ENCODE measurements at regions not wholly inside any gene's neighbourhood (a gene's known extent, or its start where the extent isn't known, plus 50 kb on each side); places are given as distances from the start of the nearest gene placed in this dataset.
A peak's percentile ranks its signal among the peaks of the same experiment; 100 is the strongest.

DNA sequence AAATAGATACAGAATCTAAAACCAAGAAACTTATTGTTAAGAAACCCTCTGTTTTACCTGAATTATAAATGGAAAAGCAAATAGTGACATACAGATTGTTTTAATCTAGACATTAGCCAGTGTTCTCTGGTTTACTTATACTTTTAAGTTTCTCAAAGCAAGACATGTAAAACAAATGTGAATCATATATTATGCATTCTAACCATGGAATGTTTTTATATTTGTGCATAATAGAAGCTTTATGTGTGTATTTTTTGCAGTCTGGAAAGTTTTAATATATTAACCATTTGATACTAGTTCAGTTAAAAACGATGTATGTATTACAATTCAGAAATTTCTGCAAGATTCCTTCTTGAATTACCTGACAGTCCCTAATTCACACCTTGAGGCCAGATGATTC, 150.6 kb upstream of the TMEM72 start:
- no peak for DNase-seq (ENCODE audit: extremely low read depth, low read depth)
- no peak overlapping the region for H3K4me3 ChIP-seq (replicated peaks; ENCODE audit: low read depth, low read length)
- TF ChIP-seq, protein P1, sequence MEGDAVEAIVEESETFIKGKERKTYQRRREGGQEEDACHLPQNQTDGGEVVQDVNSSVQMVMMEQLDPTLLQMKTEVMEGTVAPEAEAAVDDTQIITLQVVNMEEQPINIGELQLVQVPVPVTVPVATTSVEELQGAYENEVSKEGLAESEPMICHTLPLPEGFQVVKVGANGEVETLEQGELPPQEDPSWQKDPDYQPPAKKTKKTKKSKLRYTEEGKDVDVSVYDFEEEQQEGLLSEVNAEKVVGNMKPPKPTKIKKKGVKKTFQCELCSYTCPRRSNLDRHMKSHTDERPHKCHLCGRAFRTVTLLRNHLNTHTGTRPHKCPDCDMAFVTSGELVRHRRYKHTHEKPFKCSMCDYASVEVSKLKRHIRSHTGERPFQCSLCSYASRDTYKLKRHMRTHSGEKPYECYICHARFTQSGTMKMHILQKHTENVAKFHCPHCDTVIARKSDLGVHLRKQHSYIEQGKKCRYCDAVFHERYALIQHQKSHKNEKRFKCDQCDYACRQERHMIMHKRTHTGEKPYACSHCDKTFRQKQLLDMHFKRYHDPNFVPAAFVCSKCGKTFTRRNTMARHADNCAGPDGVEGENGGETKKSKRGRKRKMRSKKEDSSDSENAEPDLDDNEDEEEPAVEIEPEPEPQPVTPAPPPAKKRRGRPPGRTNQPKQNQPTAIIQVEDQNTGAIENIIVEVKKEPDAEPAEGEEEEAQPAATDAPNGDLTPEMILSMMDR (IDR thresholded peaks at IDR 0.05; ENCODE audit: low read depth, low read length, missing control alignments), result no peak

- peak; percentile 50 for DNase-seq (ENCODE audit: extremely low read depth, low read depth)
- TF ChIP-seq, protein P1 (IDR thresholded peaks at IDR 0.05; ENCODE audit: low read depth, low read length, missing control alignments), result no peak
Measured at GRCh38 chr10:44761076-44761475, 150.1 kb upstream of the TMEM72 start.

DNA sequence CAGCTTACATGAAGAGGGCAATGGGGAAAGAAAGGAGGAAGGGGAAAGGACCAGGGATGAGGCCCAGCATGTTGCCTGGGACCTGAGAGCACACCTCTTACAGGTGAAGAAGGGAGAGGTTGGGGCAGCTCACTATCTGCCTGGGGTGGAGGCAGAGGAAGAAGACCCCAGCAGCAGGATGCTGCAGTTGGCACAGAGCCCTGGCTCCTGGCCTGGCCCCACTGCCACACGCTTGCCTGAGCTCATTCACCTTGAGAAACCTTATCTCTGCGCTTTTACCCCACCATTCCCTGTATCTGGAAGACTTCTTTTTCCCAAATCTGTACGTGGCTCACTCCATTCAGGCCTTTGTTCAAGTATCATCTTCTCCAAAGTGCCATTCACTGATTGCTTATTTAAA, 147.8 kb upstream of the TMEM72 start:
- TF ChIP-seq, protein P1 (IDR thresholded peaks at IDR 0.05; ENCODE audit: low read depth, low read length, missing control alignments), result no peak
- no peak for DNase-seq (ENCODE audit: extremely low read depth, low read depth)
- no peak overlapping the region for H3K4me3 ChIP-seq (replicated peaks; ENCODE audit: low read depth, low read length)

More at GRCh38 chr10:44761076-44761475, 150.1 kb upstream of the TMEM72 start:
- H3K4me3 ChIP-seq (replicated peaks; ENCODE audit: low read depth, low read length), result no peak overlapping the region

DNA sequence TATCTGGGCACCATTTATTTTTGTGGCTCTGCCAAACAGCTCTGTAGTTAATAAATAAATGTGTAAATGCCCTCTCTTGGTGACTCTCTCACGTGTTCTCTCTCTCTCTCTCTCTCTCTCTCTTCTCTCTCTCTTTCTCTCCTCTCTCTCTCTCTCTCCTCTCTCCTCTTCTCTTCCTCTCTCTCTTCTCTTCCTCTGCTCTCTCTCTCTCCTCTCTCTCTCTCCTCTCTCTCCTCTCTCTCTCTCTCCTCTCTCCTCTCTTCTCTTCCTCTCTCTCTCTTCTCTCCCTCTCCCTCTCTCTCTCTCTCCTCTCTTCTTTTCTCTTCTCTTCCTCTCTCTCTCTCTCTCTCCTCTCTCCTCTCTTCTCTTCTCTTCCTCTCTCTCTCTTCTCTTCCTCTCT, 145.8 kb upstream of the TMEM72 start:
- no peak overlapping the region for H3K4me3 ChIP-seq (replicated peaks; ENCODE audit: low read depth, low read length)
- TF ChIP-seq, protein P1 (IDR thresholded peaks at IDR 0.05; ENCODE audit: low read depth, low read length, missing control alignments), result no peak
- DNase-seq (ENCODE audit: extremely low read depth, low read depth), result no peak

DNA sequence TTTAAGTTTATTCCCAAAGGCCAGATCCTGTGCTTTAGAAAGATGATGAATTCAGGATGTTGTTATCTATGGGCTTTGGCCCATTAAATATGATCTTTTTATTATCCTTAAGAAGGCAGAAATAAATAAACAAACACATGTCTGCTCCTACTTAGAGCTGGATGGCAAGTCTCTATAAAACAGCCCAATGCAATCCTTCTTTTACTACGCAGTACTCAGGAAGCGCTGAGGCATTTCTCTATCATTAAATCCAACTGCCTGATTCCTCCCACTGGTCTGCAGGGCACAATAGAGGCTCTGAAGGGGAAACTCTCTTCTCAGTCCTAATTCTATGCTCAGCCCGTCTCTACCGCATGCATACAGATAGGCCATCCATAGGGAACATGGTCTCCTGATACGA, 144.5 kb upstream of the TMEM72 start:
- no peak for DNase-seq (ENCODE audit: extremely low read depth, low read depth)

GRCh38 chr10:44769450-44769849, 141.7 kb upstream of the TMEM72 start:
- TF ChIP-seq, protein P1 (IDR thresholded peaks at IDR 0.05; ENCODE audit: low read depth, low read length, missing control alignments), result no peak
- DNase-seq (ENCODE audit: extremely low read depth, low read depth), result no peak
- H3K4me3 ChIP-seq (replicated peaks; ENCODE audit: low read depth, low read length), result no peak overlapping the region

More for the DNA sequence above, 144.5 kb upstream of the TMEM72 start:
- TF ChIP-seq, protein P1 (IDR thresholded peaks at IDR 0.05; ENCODE audit: low read depth, low read length, missing control alignments), result no peak
- H3K4me3 ChIP-seq (replicated peaks; ENCODE audit: low read depth, low read length), result no peak overlapping the region
